GM21447 (cell line): ENCODE measurements at regions not wholly inside any gene's neighbourhood (a gene's known extent, or its start where the extent isn't known, plus 50 kb on each side); places are given as distances from the start of the nearest gene placed in this dataset.

Experiments used
- ATAC-seq: cut with Tn5 transposase; IDR thresholded peaks from one replicate; pipeline ENCODE4 v1.9.1; 2021; ENCODE audit not compliant: unreplicated experiment

DNA sequence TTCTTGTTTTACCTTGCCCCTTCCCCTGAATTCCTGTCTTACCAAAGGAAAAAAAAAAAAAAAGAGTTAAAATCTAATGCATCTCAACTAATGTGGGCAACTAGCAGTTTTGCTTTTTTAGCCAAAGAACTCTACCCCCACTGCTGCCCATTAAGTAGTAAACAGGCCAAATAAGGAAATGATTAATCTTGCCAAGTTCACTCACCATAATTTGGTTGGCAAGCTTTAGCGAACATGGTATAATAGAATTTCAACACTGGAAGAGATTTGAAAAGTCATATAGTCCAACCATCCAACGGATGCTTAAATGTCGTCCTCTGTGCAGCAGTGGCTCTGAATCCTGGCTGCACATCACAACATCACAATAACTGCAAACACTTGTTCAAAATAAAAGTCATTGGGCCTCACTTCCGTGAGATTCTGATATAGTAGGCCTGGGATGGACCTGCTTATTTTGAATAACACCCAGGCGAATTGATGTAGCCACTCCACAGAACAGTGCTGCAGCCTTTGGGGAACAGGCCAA is 142.0 kb upstream of the UBE2E1 start:
- no peak for ATAC-seq

- no peak for ATAC-seq
Observed at GRCh38 chr3:23664459-23664858, 141.3 kb upstream of the UBE2E1 start.

DNA sequence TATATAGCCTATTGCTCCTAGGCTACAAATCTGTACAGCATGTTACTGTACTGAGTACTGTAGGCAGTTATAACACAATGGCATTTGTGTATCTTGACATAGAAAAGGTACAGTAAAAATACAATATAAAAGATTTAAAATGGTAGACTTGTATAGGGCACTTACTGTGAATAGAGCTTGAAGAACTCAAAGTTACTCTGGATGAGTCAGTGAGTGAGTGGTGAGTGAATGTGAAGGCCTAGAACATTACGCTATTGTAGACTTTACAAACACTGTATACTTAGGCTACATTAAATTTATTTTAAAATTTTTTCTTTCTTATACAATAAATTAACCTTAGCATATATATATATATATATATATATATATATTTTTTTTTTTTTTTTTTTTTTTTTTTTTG is 140.0 kb upstream of the UBE2E1 start:
- no peak for ATAC-seq

GRCh38 chr3:23666818-23667217 is 138.9 kb upstream of the UBE2E1 start:
- no peak for ATAC-seq

DNA sequence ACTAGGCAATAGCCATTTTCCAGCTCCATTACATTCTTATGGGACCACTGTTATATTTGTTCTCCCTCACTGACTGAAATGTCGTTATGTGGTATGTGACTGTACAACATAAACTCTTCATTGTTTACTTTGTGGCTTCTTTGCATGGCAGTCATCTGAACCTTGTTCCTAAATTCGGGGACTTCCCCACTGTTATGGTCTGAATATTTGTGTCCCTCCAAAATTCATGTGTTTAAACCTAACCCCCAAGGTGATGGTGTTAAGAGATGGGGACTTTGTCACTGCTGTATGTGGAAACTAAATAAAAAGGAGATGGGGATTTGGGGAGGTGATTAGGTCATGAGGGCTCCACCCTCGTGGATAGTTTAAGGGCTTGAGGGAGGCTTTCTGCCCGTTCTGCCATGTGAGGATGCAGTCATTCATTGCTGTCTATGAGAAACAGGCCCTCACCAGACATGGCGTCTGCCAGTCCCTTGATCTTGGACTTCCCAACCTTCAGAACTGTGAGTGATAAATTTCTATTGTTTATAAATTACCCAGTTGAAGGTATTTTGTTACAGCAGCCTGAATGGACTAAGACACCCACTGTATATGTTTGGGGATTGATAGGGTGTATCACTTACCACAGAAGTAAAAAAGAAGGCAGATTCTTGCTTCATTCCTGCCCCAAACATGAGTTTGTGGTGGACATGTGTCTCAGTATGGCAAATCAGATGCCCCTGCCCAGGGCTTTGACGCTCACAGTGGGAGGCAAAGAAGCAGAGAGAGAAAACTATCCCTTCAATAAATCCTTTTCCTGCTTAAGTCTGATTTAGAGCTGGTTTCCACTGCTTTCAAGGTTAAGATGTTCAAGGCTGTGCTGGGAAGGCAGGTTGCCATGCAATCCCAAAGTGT is 138.0 kb upstream of the UBE2E1 start:
- ATAC-seq = no peak

DNA sequence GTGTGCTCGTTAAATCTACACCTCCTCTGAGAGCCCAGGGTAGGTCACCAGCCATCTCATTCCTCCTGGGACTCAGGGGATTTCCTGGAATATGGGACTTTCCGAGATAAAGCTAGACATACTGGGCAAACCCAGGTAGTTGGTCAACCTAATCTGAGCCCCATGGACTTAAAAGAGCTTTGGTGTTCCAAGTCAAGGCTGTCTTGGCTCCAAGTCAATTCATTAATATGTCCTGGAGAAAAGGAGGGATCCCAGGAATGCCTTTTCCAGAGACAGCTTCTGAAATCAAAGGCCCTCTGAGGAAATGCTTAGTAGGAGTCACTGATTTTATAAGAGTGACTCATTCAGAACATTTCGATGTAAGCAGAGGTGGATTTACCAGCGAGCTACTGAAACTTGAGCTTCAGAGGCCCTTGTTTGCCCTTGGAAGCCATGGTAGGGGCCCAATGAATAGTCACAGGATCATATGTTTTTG is 137.3 kb upstream of the UBE2E1 start:
- no peak for ATAC-seq

GRCh38 chr3:23669541-23670255 is 136.1 kb upstream of the UBE2E1 start:
- no peak for ATAC-seq

GRCh38 chr3:23671851-23672589 is 133.7 kb upstream of the UBE2E1 start:
- ATAC-seq = no peak

- no peak for ATAC-seq
Observed at GRCh38 chr3:23672628-23673027, 133.1 kb upstream of the UBE2E1 start.

- no peak for ATAC-seq
Observed at GRCh38 chr3:23675010-23675409, 130.7 kb upstream of the UBE2E1 start.

DNA sequence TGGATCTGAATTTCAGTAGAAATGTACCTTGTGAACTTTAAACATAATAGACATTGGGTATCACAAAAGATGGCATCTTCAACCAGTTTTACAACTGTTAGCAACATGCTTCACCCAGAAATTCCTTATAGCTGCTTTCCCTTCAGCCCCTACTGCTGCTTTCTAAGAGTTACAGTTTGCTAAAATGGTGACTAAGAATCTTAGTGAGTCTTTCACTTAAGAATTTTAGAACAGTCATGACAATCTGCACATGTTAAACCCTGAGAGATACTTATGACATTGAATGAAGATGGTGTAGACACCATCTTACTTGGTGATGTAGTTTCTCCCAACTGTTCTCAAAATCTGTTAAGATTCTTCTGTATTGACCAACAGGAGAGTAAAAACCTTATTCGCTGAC is 129.7 kb upstream of the UBE2E1 start:
- no peak for ATAC-seq

DNA sequence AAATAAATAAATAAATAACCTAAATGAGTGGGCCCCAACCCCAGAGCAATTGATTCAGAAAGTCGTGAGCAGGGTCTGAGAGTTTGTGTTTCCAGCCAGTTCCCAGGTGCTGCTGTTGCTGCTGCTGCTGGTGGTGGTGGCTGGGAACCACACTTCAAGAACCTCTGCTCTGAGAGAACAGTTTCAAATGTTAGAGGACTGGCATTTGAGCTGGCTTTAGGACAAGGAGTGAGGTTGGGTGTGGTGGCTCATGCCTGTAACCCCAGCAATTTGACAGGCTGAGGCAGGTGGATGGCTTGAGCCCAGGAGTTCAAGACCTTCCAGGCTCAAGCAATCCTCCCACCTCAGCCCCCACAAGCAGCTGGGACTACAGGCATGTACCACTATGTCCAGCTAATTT is 123.1 kb upstream of the UBE2E1 start:
- ATAC-seq = no peak

DNA sequence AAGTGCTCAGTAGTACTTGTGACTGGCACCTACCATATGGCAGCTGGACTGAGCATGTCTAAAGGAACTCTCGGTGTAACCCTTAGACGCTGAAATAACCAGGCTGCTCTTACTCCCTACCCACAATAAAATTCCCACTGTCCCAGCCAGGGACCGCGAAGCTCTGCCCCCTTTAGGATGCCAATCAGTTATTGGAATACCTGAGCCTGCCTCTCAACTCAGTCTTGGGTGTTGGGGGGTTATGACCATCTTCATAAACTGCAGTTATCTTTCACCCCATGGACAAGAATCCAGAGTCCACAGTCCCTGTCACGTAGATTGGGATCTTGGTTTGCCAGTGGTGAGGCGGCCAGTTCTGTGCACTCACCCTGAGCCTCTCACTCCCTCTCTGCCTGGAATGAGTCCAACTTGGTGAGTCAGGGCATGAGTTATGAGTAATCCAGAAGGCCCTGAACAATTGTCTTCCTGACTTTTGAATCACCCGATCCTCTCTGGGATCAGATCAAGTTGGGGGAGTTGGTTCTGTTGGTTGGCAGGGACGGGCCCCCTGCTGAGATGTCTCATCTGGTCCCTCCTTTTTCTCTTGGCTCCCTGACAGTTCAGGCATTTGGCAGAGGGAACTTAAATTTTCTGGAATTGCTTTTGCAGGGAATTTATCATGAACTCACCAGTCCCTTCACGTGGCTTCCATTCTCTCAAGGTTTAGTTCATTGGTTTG is 120.1 kb upstream of the UBE2E1 start:
- ATAC-seq = peak; percentile 46

- no peak for ATAC-seq
Observed at GRCh38 chr3:23686519-23686918, 119.2 kb upstream of the UBE2E1 start.

DNA sequence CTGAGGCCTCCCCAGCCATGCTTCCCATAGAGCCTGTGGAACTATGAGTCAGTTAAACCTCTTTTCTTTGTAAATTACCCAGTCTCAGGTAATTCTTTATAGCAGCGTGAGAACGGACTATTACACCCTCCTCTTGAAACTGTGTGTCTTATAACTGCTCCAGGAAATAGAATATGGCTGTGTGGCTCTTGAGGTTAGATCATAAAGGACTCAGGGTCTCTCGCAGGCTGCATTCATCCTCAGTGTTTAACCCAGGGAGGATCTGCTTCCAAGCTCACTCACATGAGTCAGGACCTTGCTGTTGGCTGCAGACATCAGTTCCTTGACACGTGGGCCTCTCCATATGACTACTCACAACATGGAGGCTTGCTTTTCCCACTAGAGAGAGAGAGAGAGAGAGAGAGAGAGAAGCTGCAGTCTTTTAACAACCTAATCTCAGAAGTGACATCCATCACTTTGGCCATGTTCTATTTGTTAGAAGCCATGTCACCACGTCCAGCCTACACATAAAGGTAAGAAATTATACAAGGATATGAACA is 114.3 kb upstream of the UBE2E1 start:
- no peak for ATAC-seq

- ATAC-seq = no peak
Observed at GRCh38 chr3:23696842-23697241, 108.9 kb upstream of the UBE2E1 start.

DNA sequence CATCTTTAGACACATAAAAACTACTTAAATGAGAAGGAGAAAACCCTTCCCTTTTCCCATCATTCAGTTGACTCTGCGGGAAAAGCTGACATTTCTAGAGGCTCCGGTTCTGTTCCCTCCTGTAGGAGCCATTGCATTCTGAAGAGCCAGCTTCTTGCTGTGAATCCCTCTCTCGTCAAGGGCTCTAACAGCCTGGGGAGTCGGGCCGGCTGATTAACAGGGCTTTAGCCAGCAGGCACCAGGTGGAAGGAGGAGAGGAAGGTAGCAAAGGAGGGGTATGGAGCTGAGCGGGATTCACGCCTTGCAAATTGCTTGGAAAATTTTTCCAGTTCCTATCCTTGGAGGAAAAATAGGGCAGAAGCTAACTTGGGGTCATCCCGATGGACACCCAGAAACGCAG is 108.3 kb upstream of the UBE2E1 start:
- ATAC-seq = no peak

GRCh38 chr3:23698652-23699313 is 107.0 kb upstream of the UBE2E1 start:
- ATAC-seq = no peak

DNA sequence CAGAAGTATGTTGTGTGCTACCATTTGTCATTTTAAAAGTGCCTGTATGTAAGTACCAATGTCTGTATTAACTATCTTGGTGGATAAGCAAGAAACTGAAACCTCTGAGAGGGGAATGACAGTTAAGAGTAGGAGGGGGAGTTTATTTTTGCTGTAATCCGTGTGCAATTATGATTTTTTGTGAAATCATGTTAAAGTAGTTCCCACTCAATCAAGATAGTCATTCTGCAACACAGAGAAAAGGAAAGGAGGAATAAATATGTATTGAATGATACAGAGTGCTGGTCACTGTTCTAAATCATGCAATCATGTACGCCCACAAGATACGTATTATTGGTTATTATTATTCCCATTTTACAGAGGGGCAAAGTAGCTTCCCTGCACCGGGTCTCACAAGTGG is 105.1 kb upstream of the UBE2E1 start:
- ATAC-seq = no peak
